DMS153 (cell line): ENCODE measurements at regions not wholly inside any gene's neighbourhood (a gene's known extent, or its start where the extent isn't known, plus 50 kb on each side); places are given as distances from the start of the nearest gene placed in this dataset.
A peak's percentile ranks its signal among the peaks of the same experiment; 100 is the strongest.
"Not testable (repeated sequence)": the region's sequence is repeated elsewhere in the genome, so short reads cannot be mapped to it uniquely, and the experiment has no call there.

Experiments used
- DNase-seq: peaks from one replicate; lab custom pipeline; 2025; lab: John Stamatoyannopoulos, UW

GRCh38 chr20:17873410-17874270 lies 95.0 kb downstream of the SNX5 start:
- peak; percentile 6 for DNase-seq

DNA sequence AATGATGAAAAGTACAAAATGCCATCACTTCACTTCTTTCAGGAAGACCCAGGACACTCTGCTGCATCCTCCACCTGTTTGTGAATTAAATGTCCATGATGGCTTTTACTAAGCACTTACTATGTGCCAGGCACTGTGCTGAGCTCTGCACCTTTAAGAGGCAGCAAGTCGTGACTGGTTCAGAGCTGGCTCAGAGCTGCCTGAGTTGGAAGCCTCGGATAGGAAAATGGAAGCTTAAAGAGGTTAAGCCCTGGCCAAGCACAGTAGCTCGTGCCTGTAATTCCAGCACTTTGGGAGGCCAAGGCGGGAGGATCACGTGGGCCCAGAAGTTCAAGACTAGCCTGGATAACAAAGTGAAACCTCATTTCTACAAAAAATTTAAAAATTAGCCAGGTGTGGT lies 95.6 kb downstream of the SNX5 start:
- no peak for DNase-seq

DNA sequence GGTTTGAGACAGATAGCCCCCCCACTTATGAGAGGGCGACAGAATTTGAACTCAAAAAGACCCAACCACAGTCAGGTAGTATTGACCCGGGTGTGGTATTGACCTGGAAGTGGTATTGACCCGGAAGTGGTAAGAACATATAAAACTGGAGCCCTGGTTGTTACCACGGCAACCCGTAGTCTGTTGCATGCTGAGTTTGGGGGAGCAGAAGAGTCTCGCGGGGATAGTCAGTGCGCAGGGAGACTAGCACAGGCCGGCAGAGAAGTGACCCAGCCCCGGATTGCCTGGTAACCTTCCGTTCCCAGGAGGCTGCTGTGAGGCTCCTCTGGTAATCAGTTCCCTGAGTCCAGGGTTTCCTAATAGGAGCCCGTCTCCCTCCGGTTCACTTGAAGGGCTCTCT lies 96.2 kb downstream of the SNX5 start:
- DNase-seq = no peak

GRCh38 chr20:17871886-17872285 lies 96.7 kb downstream of the SNX5 start:
- no peak for DNase-seq

DNA sequence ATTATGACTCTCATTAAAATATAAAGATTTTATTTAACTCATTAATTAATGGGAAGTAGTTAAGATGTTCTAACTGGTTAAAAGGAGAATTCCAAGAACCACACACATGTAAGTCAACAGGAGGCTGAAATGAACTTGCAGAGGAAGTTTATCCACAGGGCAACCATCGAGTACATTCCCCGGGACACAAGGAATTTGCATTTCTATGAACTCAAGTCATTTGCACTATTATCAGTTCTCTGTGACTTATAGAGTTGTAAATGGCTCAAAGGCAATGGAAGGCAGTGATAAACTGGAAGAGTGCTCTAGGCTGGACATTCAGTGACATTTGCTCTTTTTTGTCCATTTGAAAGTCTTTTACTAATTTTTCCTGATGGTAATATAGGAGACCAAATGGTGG lies 97.4 kb downstream of the SNX5 start:
- DNase-seq = no peak

DNA sequence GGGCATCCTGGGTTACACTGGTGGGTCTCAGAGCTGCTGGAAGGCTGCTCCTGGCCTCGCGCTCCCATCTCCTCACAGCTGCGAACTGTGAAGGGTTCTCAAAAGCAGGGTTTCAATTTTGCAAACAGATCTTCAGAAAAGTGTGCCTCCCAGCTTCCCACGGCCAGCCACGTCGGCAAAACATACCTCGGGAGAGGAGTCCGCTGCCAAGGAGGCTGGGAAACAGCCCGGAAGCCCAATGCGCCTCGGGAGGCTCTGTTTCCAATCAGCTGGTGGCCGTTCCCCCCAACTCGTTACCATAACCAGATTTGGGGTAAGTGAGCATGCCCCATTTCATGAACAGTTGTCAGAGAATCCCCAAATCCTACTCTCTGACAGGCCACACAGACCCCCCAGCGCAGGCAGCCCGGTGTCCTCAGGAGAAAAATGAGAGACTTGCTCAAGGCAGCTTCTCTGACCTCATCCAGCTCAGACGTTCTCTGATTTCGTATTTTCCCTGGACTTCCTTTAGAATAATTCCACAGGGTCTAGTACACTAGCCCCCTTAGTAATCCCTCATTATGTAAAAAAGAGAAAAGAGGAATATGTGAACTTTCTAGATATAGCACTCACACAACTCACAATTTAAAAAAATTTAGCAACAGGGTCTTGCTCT lies 98.4 kb downstream of the SNX5 start:
- DNase-seq = no peak

- DNase-seq = no peak
Measured at GRCh38 chr20:17869295-17869994, 99.1 kb downstream of the SNX5 start.

DNA sequence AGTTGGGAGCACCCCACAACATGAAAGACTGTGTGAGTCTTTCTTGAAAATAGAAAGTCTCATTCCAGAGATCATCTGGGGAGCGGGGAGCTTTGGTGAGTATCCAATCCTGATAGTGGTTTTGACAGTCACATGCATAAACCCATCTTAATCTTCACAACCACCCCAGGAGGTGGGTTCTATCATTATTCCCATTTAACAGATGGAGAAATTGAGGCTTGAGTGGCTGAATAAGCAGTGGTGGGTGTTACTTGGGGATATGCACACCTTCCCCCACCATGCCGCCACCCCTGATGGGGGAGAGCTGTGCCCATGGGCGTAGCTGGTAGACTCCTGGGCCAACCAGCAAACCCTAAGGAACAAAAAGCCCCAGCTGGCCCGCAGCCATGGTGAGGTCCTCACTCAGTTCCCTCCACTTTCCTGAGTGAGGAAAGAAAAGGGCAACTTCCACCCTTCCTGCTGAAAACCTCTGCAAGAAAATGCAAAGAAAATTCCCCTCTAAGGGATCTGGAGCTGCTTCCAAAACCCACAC lies 99.8 kb downstream of the SNX5 start:
- DNase-seq = no peak

- no peak for DNase-seq
Measured at GRCh38 chr20:17868151-17868550, 100.4 kb downstream of the SNX5 start.

GRCh38 chr20:17867131-17867925 lies 101.3 kb downstream of the SNX5 start:
- DNase-seq = no peak

GRCh38 chr20:17866234-17867001 lies 102.2 kb downstream of the SNX5 start:
- no peak for DNase-seq

DNA sequence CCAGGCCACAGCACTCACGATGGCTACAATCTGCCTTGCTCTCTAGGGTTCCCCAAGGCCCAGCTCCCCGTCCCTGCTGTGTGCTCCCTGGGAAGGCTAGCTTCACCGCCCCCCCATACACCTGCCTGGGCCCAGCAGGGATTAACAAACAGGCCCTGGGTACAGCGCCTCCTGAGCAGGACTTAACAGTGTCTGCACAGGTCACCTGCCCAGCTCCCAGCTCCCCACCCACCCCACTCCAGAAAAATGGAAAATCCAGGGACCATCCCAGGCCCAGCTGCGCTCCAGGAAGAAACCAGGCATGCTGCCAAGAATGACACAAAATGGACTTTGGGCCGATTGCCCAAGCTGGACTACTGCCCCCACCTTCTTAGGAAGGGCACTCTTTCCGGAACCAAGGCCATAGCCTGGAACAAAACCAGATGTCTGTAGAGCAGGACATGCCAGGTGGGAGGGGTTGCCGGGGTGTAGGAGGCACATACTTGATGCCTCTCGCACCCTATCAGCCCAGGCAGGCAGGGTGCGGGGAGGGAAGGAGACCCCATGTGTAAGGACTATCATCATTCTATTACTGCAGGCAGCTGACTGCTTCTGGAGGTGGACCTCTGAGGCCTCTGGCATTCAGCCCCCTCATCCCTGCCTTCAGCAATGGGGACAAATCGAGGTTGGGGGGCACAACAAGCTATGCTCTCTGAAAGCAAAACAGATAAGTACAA lies 104.9 kb downstream of the SNX5 start:
- DNase-seq = no peak

- DNase-seq = no peak
Measured at GRCh38 chr20:17863209-17863576, 105.4 kb downstream of the SNX5 start.

DNA sequence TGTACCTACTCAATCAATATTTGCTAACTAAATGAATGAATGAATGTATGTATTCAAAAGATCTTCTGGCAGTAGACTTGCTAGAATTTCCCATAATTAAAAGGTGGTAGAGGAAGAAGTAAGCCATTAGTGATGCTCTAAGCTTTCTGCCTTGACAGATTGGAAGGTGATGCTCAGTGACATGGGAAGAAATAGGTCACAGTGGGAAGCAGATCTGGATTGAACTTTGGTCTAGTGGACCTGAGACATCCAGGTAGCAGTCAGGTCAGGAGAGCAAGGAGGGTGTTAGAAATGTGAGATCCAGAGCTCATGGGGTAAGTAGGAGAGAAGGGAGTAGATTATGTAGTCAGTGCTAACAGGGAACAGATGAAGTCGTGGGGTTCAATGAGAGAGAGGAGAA lies 106.4 kb downstream of the SNX5 start:
- DNase-seq = no peak

DNA sequence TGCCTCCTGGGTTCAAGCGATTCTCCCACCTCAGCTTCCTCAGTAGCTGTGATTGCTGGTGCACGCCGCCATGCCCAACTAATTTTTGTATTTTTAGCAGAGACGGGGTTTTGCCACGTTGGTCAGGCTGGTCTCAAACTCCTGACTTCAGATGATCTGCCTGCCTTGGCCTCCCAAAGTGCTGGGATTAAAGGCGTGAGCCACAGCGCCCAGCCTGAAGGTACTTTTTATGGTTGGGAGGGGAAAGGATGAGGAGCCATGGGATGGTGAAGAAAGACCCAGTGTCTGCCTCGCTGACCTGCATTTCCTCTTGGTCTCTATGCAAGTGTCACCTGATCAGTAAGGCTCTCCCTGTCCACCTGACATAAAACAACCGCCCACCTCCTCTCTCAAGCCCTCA lies 107.0 kb downstream of the SNX5 start:
- DNase-seq = not testable (repeated sequence)

DNA sequence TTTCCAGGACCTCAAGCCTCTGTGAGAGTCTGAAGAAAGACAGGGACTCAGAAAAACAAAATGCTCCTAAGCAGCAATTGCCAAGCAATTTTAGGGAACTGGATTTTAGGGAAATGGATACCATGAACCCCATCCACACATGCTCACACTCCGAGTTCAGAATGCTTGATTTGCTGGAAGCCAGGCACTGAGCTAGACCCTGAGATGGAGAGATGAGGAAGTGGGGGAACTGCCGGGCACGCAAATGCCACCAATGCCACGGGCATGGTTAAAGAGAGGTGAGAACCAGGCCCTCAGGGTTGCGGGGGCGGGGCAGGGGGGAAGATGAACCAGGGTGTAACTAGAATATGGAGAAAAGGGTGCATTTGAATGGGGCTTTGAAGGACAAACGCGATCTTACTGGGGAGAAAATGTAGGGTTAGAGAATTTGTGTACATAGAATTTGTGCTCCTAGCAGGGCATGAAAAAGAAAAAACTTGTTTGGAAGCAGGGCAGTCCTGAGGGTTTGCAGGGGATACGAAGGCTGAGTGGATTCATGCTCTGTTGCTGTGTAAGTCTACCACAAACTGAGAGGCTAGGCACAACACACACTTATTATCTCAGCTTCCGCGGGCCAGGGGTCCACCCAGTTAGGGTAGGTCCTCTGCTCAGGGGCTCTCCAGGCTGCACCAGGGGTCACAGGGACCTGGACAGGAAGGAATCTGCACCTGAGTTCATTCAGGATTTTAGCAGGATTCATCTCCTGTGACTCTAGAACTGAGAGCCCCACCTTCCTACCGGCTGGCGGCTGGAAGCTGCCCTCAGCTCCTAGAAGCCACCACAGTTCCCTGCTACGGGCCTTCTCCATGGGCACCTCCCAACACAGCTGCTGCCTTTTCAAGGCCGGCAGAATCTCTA lies 108.0 kb downstream of the SNX5 start:
- DNase-seq = no peak

- peak; percentile 55 for DNase-seq
Measured at GRCh38 chr20:17859616-17860232, 108.9 kb downstream of the SNX5 start.

- peak; percentile 7 for DNase-seq
Measured at GRCh38 chr20:17859002-17859615, 109.5 kb downstream of the SNX5 start.
